Peyer's patch (tissue), 4 donors: ENCODE measurements at regions not wholly inside any gene's neighbourhood (a gene's known extent, or its start where the extent isn't known, plus 50 kb on each side); places are given as distances from the start of the nearest gene placed in this dataset.

ENCODE experiments used
- DNase-seq, 3 donors: peaks; one replicate each; pipeline ENCODE4 v3.0.0-alpha.2; 2017 to 2019
- H3K27ac ChIP-seq, 4 donors: fragments of 200-600 bp; sonication (generic); one replicate each; pipeline ENCODE4 v1.5.1; 2016 to 2019
- H3K27me3 ChIP-seq, 2 donors: fragments of 200-600 bp; sonication (generic); one replicate each; pipeline ENCODE4 v1.5.1; 2019
- H3K36me3 ChIP-seq, 3 donors: fragments of 200-600 bp; sonication (generic); one replicate each; pipeline ENCODE4 v1.5.1; 2016 to 2019
- H3K4me1 ChIP-seq, 4 donors: fragments of 200-600 bp; sonication (generic); one replicate each; pipeline ENCODE4 v1.5.1; 2016 to 2019
- H3K4me3 ChIP-seq, 4 donors: fragments of 200-600 bp; sonication (generic); 1 replicate in 3 of 4; 2 replicates in 1 of 4; pipeline ENCODE4 v1.5.1; 2016 to 2019; ENCODE audit warnings: mild to moderate bottlenecking in 1 of 4
- H3K9me3 ChIP-seq, 4 donors: fragments of 200-600 bp; sonication (generic); one replicate each; pipeline ENCODE4 v1.5.1; 2016 to 2019; ENCODE audit warnings: mild to moderate bottlenecking in 1 of 4
- CTCF ChIP-seq, 6 experiments: fragments of 450-650 bp in 4 of 6; fragments of 200-600 bp in 2 of 6; sonication (generic) in 1 of 6; IDR thresholded peaks; one replicate each; pipeline ENCODE4 v1.5.1; 2017 to 2019; ENCODE audit warnings: antibody characterized with exemption in 6 of 6, mild to moderate bottlenecking in 3 of 6, moderate library complexity in 1 of 6
- POLR2A ChIP-seq, 2 donors: fragments of 450-650 bp; IDR thresholded peaks; one replicate each; pipeline ENCODE4 v1.5.1; 2017; ENCODE audit warnings: antibody characterized with exemption in 2 of 2, mild to moderate bottlenecking in 2 of 2, moderate library complexity in 2 of 2

- Histone ChIP-seq H3K36me3 (no peaks in the 10 kb centered on the region), H3K9me3 (no peaks in the 10 kb centered on the region), H3K4me1 (no peaks in the 10 kb centered on the region), H3K4me3 (no peak overlapping the region), H3K27me3 (no peaks in the 10 kb centered on the region), H3K27ac (no peak overlapping the region)
- no peak for DNase-seq
- TF ChIP-seq CTCF (IDR thresholded peaks at IDR 0.05) (no peak), POLR2A (IDR thresholded peaks at IDR 0.05) (no peak)
These were observed 172.7 kb upstream of the GDF10 start for GRCh38 chr10:47127188-47127785.

- Histone ChIP-seq H3K4me1 (no peaks in the 10 kb centered on the region), H3K27me3 (no peaks in the 10 kb centered on the region), H3K4me3 (no peak overlapping the region), H3K9me3 (no peaks in the 10 kb centered on the region), H3K27ac (no peak overlapping the region), H3K36me3 (no peaks in the 10 kb centered on the region)
- TF ChIP-seq POLR2A (IDR thresholded peaks at IDR 0.05): no peak
- TF ChIP-seq CTCF (IDR thresholded peaks at IDR 0.05): no peak
- no peak for DNase-seq
These were observed 169.5 kb upstream of the GDF10 start for GRCh38 chr10:47130491-47130890.

- Histone ChIP-seq H3K27ac (no peak overlapping the region), H3K4me1 (no peaks in the 10 kb centered on the region), H3K27me3 (no peaks in the 10 kb centered on the region), H3K4me3 (no peak overlapping the region), H3K9me3 (no peaks in the 10 kb centered on the region), H3K36me3 (no peaks in the 10 kb centered on the region)
- TF ChIP-seq CTCF (IDR thresholded peaks at IDR 0.05): no peak
- no peak for TF ChIP-seq POLR2A (IDR thresholded peaks at IDR 0.05)
- no peak for DNase-seq
These were observed 166.0 kb upstream of the GDF10 start for GRCh38 chr10:47133871-47134570.

GRCh38 chr10:47136866-47137265, 163.1 kb upstream of the GDF10 start:
- Histone ChIP-seq H3K27me3 (no peaks in the 10 kb centered on the region), H3K9me3 (no peaks in the 10 kb centered on the region), H3K36me3 (no peaks in the 10 kb centered on the region), H3K4me1 (no peaks in the 10 kb centered on the region), H3K4me3 (no peak overlapping the region), H3K27ac (no peak overlapping the region)
- no peak for TF ChIP-seq POLR2A (IDR thresholded peaks at IDR 0.05)
- TF ChIP-seq CTCF (IDR thresholded peaks at IDR 0.05): no peak
- DNase-seq: no peak

- no peaks in the 10 kb centered on the region for H3K4me1 ChIP-seq
- TF ChIP-seq CTCF (IDR thresholded peaks at IDR 0.05) (no peak), POLR2A (IDR thresholded peaks at IDR 0.05) (no peak)
- no peaks in the 10 kb centered on the region for H3K36me3 ChIP-seq
These were observed 162.6 kb upstream of the GDF10 start for GRCh38 chr10:47137311-47137851.

More at GRCh38 chr10:47137311-47137851, 162.6 kb upstream of the GDF10 start:
- no peak for DNase-seq
- H3K27ac ChIP-seq: no peak overlapping the region
- H3K9me3 ChIP-seq: no peaks in the 10 kb centered on the region
- H3K4me3 ChIP-seq: no peak overlapping the region
- H3K27me3 ChIP-seq: no peaks in the 10 kb centered on the region
